IPS-18a (cell line): ENCODE measurements at regions not wholly inside any gene's neighbourhood (a gene's known extent, or its start where the extent isn't known, plus 50 kb on each side); places are given as distances from the start of the nearest gene placed in this dataset.

Experiments used
- H3K27ac ChIP-seq: one replicate; pipeline ENCODE4 v1.5.1; 2013; ENCODE audit warnings: low read length
- H3K27me3 ChIP-seq: one replicate; pipeline ENCODE4 v1.6.1; 2013; ENCODE audit warnings: mild to moderate bottlenecking, low read length; ENCODE audit not compliant: control insufficient read depth, insufficient read depth
- H3K36me3 ChIP-seq: one replicate; pipeline ENCODE4 v1.6.1; 2013; ENCODE audit warnings: low read depth, low read length; ENCODE audit not compliant: control insufficient read depth
- H3K4me1 ChIP-seq: one replicate; pipeline ENCODE4 v1.6.1; 2013; ENCODE audit warnings: low read depth, low read length; ENCODE audit not compliant: control insufficient read depth
- H3K4me3 ChIP-seq: one replicate; pipeline ENCODE4 v1.5.1; 2013; ENCODE audit warnings: low read length
- H3K9ac ChIP-seq: one replicate; pipeline ENCODE4 v1.6.1; 2013; ENCODE audit warnings: mild to moderate bottlenecking, low read length, moderate library complexity
- H3K9me3 ChIP-seq: one replicate; pipeline ENCODE4 v1.6.1; 2013; ENCODE audit warnings: low read depth, low read length; ENCODE audit not compliant: control insufficient read depth

GRCh38 chr12:19836056-19836455 lies 396.8 kb downstream of the AEBP2 start:
- H3K36me3 ChIP-seq: no peaks in the 10 kb centered on the region
- H3K27me3 ChIP-seq: no peaks in the 10 kb centered on the region
- no peaks in the 10 kb centered on the region for H3K9me3 ChIP-seq
- no peak overlapping the region for H3K27ac ChIP-seq
- H3K4me1 ChIP-seq: no peaks in the 10 kb centered on the region
- no peak overlapping the region for H3K9ac ChIP-seq
- no peak overlapping the region for H3K4me3 ChIP-seq

- H3K4me1 ChIP-seq: no peaks in the 10 kb centered on the region
- H3K9ac ChIP-seq: no peak overlapping the region
- no peaks in the 10 kb centered on the region for H3K27me3 ChIP-seq
- H3K9me3 ChIP-seq: no peaks in the 10 kb centered on the region
- H3K36me3 ChIP-seq: no peaks in the 10 kb centered on the region
- no peak overlapping the region for H3K4me3 ChIP-seq
- no peak overlapping the region for H3K27ac ChIP-seq
These were observed 397.2 kb downstream of the AEBP2 start for GRCh38 chr12:19836456-19836855.

- Histone ChIP-seq H3K36me3 (no peaks in the 10 kb centered on the region), H3K9ac (no peak overlapping the region), H3K4me3 (no peak overlapping the region), H3K4me1 (no peaks in the 10 kb centered on the region), H3K27me3 (no peaks in the 10 kb centered on the region), H3K9me3 (no peaks in the 10 kb centered on the region), H3K27ac (no peak overlapping the region)
These were observed 398.3 kb downstream of the AEBP2 start for GRCh38 chr12:19837543-19837942.

GRCh38 chr12:19841451-19841850 lies 402.2 kb downstream of the AEBP2 start:
- Histone ChIP-seq H3K4me3 (no peak overlapping the region), H3K9ac (no peak overlapping the region), H3K36me3 (no peaks in the 10 kb centered on the region), H3K4me1 (no peaks in the 10 kb centered on the region), H3K27ac (no peak overlapping the region), H3K9me3 (no peaks in the 10 kb centered on the region), H3K27me3 (no peaks in the 10 kb centered on the region)

- Histone ChIP-seq H3K4me3 (no peak overlapping the region), H3K9ac (no peak overlapping the region), H3K27me3 (no peaks in the 10 kb centered on the region), H3K9me3 (no peaks in the 10 kb centered on the region), H3K36me3 (no peaks in the 10 kb centered on the region), H3K4me1 (no peaks in the 10 kb centered on the region), H3K27ac (no peak overlapping the region)
These were observed 402.8 kb downstream of the AEBP2 start for GRCh38 chr12:19842116-19842515.

- Histone ChIP-seq H3K4me3 (no peak overlapping the region), H3K36me3 (no peaks in the 10 kb centered on the region), H3K9ac (no peak overlapping the region), H3K4me1 (no peaks in the 10 kb centered on the region), H3K27me3 (no peaks in the 10 kb centered on the region), H3K27ac (no peak overlapping the region), H3K9me3 (no peaks in the 10 kb centered on the region)
These were observed 404.9 kb downstream of the AEBP2 start for GRCh38 chr12:19844224-19844623.

- no peak overlapping the region for H3K9ac ChIP-seq
- no peak overlapping the region for H3K4me3 ChIP-seq
- no peaks in the 10 kb centered on the region for H3K27me3 ChIP-seq
- H3K36me3 ChIP-seq: no peaks in the 10 kb centered on the region
- no peak overlapping the region for H3K27ac ChIP-seq
- H3K4me1 ChIP-seq: no peaks in the 10 kb centered on the region
- H3K9me3 ChIP-seq: no peaks in the 10 kb centered on the region
These were observed 407.3 kb downstream of the AEBP2 start for GRCh38 chr12:19846574-19846973.

- Histone ChIP-seq H3K27me3 (no peaks in the 10 kb centered on the region), H3K27ac (no peak overlapping the region), H3K9me3 (no peaks in the 10 kb centered on the region), H3K4me3 (no peak overlapping the region), H3K4me1 (no peaks in the 10 kb centered on the region), H3K9ac (no peak overlapping the region), H3K36me3 (no peaks in the 10 kb centered on the region)
These were observed 408.2 kb downstream of the AEBP2 start for GRCh38 chr12:19847294-19848059.

GRCh38 chr12:19848421-19848820 lies 409.1 kb downstream of the AEBP2 start:
- Histone ChIP-seq H3K9ac (no peak overlapping the region), H3K9me3 (no peaks in the 10 kb centered on the region), H3K36me3 (no peaks in the 10 kb centered on the region), H3K4me3 (no peak overlapping the region), H3K27ac (no peak overlapping the region), H3K4me1 (no peaks in the 10 kb centered on the region), H3K27me3 (no peaks in the 10 kb centered on the region)

GRCh38 chr12:19849208-19849607 lies 409.9 kb downstream of the AEBP2 start:
- H3K27ac ChIP-seq: no peak overlapping the region
- H3K9ac ChIP-seq: no peak overlapping the region
- H3K9me3 ChIP-seq: no peaks in the 10 kb centered on the region
- H3K36me3 ChIP-seq: no peaks in the 10 kb centered on the region
- no peaks in the 10 kb centered on the region for H3K4me1 ChIP-seq
- no peaks in the 10 kb centered on the region for H3K27me3 ChIP-seq
- H3K4me3 ChIP-seq: no peak overlapping the region

GRCh38 chr12:19850346-19851065 lies 411.2 kb downstream of the AEBP2 start:
- Histone ChIP-seq H3K36me3 (no peaks in the 10 kb centered on the region), H3K9ac (no peak overlapping the region), H3K27me3 (no peaks in the 10 kb centered on the region), H3K27ac (no peak overlapping the region), H3K9me3 (no peaks in the 10 kb centered on the region), H3K4me3 (no peak overlapping the region), H3K4me1 (no peaks in the 10 kb centered on the region)
